NCI-H524 (cell line): ENCODE measurements at regions not wholly inside any gene's neighbourhood (a gene's known extent, or its start where the extent isn't known, plus 50 kb on each side); places are given as distances from the start of the nearest gene placed in this dataset.

Experiments
- DNase-seq, 2 experiments: peaks; one replicate each; lab custom pipeline; 2025; lab: John Stamatoyannopoulos, UW

GRCh38 chr15:46416544-46416943 is 781.7 kb downstream of the SQOR start:
- DNase-seq = peak in 1 of 2 experiments; percentile 20

DNA sequence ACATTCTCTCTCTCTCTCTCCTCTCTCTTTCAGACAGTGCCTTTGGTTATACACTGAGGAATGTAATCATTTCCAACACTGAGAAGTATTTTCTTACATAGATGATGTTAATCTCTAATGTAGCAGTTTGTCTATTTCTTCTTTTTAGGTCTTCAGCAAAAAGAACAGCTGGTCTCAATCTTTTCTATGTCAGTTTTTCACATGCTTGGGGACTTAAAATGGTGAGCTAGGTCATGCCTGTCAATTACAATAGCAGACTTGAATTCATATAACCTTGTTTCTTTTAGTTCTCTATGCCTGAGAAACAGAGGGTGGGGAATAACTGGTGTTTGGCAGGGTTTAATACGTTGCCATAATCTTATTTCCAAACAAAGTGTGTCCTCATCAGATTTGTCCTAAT is 786.2 kb downstream of the SQOR start:
- no peak for DNase-seq

DNA sequence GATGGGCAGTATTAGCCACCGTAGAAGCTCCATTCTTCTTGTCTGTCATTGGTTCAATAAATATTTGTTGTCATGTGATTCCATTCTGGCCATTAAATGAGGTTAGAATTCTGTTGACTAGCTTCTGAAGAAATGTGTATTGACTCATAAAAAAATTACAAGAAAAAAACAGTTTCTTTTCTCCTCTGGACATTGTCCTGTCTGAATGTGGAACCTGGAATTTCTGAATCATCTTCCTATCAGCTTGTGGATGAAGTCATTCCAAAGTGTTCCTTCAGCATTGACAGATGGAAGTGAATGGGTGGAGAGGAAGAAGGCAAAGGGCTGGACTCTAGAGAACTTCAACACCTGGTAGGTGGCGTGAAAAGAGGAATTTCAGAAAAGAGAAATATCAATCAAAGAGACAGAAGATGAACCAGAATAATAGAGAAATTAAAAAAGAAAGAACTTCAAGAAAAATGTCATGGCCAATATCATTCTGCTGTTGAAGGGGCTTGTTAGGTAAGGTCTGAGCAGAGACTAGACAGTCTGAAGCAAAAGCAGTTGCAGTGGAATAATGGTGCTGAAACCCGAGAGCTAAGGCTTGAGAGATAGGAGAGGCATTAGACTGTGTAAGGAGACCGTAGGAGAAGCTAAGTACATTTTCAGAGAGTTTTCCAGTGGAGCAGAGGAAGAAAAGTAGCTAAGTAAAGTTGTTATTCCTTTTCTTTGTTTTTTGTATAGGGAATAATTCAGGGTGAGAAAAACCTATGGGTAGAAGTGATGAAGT is 806.6 kb downstream of the SQOR start:
- DNase-seq = peak; percentile 42 to 49

- DNase-seq = peak in 1 of 2 experiments; percentile 16
Observed at GRCh38 chr15:46442184-46442583, 807.4 kb downstream of the SQOR start.

- DNase-seq = no peak
Observed at GRCh38 chr15:46442901-46443590, 808.2 kb downstream of the SQOR start.

- no peak for DNase-seq
Observed at GRCh38 chr15:46450112-46450809, 815.4 kb downstream of the SQOR start.

DNA sequence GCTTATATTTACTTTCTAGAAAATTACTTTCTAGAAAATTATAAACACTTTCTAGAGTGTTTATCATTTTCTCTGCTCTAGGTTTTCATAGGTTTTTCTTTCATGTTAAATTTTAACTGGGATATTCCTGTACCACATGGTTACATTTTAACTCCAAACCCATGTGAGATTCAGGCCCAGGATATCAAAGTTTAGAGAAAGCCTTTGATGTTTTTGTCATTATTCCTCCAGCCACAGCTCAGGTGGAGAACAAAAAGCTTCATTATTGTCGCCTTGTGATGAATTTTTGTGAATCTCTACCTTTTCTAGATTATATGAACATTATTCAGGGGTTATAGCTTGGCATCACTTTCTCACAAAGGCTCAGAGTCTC is 816.0 kb downstream of the SQOR start:
- no peak for DNase-seq

DNA sequence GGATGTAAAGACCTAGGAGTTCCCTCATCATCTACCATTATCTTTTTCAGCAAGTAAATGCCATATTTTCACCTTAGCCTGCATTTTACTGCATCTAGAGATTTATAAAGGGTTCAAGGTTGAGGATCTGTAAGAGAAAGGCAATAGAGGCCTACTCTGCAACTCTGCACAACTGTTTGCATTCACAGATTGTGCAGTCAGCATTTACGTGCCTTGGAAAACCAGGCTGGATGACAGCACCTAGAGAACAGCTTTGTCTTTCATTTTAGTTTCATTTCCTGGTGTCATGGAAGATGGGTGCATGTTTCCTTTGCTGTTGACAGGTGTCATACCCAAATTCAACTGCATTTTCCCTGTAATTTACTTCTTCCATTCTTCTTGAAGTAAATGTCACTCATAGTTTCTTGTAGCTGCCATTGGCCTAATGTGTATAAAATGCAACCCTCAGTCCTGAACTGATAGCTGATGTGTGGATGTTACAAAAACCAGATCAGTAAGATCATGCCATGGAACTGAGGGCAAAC is 817.5 kb downstream of the SQOR start:
- no peak for DNase-seq

DNA sequence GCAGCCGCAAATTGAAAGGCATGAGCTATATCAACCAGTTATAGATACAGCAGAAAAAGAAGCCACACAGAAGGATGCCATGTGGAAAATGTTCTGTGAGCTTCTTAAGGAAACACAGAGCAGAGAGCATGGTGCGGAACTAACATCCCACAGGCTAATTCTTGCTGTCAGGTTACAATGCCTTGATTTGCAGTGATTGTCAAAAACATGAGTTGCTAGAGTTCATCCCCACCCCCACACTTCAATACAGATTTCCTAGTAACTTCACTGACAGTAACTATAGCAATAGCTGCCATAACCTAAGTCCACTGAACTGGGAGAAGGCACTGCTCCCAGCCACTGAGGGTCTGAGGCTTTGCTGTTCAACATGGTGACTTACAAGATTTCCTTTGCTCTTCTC is 821.6 kb downstream of the SQOR start:
- no peak for DNase-seq

DNA sequence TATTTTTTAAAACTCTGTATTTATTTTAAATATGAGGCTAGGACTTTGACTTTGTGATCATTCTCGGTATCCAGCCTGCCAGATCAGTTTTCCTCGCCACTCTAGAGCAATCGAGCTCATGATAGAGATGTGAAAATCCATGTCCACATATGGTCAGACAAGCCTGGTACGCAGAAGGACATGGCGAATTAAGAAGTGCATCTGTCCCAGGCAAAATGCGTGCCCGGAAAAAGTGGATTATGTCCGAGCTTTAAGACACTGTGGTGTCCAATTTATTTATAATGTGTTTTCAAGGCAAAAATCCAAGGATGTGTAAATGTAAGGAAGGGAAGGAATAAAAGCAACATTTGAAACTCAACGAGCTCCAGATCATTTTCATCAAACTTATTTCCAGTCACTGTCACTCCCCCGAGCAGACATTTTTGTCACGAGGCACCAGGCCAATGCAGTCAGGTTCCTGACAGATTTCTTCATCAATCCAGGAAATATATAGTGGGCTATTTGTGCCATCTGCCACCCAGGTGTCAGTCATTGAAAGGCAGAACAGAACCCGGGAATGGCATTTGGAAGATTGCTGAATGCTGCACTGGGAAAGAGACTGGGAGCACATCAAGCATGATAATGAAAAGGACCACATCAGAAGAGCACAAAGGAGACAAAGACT is 825.7 kb downstream of the SQOR start:
- DNase-seq = peak; percentile 73 to 89

GRCh38 chr15:46461416-46461815 is 826.6 kb downstream of the SQOR start:
- DNase-seq = no peak

DNA sequence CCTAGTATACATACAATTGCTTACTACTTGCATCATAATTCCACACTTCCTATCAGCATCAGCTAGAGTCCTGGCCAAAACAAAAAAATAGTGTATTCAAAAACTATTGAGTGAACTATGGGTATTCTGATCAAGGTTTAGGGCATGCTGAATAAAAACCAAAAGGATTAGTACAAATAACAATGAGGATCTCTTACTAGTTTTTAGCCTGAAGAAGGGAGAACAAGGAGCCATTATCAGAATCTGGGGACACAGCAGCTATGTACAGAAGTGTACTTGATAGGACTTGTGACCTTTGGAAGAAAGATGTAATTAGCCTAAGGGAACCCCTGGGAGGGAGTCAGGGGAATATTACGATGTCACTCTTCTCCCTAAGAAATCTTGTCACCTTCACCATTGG is 832.2 kb downstream of the SQOR start:
- no peak for DNase-seq

GRCh38 chr15:46471096-46471495 is 836.3 kb downstream of the SQOR start:
- DNase-seq = no peak

DNA sequence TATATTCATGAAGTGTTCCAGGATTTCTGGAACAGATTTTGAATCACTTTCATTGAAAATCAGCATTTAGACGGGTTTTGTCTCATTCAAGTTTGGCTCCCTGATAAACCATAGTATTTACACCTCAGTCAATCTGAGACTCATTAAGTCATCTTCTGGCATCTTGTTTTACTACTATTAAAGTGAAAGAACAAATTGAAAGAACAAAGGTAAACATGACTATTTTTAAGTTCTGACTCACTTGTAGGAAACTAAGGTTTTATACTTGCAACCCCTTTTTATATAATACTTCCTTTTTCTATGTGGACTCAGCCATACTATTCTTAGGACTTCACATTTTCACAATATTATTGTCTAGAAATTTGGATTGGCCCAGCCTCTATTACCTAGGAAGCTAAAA is 854.4 kb downstream of the SQOR start:
- DNase-seq = no peak

- DNase-seq = peak; percentile 63 to 85
Observed at GRCh38 chr15:46496491-46497115, 861.8 kb downstream of the SQOR start.

GRCh38 chr15:46502667-46503066 is 867.8 kb downstream of the SQOR start:
- peak in 1 of 2 experiments; percentile 60 for DNase-seq

DNA sequence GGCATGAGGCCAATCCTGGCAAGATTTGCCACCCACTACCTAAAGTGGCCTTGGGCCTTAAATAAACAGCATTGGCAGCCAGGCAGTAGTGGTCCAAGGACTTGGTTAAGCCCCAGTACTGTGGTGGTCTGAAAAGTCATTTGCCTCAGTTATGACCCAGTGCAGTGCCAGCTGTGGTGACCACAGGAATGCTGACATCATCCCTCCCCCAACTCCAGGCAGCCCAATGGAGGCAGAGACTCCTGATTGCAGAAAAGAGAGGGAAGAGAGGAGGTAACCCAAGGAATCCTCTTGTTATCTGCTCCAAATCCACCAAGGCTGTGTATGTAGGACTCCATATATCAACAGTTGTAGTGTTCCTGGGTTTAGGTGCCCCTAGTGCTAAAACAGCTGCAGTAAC is 883.6 kb downstream of the SQOR start:
- DNase-seq = no peak

DNA sequence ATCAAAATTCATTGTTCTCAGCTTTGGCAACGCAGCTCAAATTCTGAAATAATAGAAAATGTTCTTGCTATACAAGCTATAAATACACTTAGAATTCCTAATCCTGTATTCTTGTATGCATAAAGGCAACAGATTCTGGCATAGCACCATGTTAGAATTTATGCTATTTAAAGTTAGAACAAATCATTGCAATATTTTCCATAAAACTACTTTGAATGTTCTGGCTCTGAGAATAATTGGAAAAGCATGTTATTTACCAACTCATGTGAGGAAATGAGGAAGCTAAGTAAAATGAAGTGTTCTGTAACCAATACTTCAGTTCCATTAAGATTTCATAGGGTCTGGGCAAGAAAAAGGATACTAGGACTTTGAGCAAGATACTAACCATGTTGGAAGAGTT is 888.9 kb downstream of the SQOR start:
- DNase-seq = no peak

GRCh38 chr15:46525984-46526725 is 891.3 kb downstream of the SQOR start:
- peak in 1 of 2 experiments; percentile 48 for DNase-seq

- no peak for DNase-seq
Observed at GRCh38 chr15:46526726-46527110, 891.9 kb downstream of the SQOR start.

DNA sequence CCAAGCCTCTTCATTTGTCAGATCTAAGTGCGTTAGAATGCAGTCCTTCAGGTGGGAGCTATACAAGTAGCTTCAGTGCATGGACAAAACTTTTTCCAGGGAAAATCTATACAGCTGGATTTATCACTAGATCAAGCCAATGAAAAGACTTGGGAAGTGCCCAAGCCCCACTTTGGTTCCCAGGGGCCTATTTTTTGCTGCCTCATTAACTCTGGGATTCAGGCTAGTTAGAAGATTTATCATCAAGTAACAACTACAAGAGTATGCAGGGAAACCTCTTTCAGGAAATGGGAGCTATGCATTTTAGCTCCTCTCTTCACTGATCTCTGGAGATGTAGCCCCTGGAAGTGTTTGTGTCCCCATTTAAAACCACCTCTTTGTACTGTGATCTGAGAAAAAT is 908.8 kb downstream of the SQOR start:
- DNase-seq = no peak
